H1 (cell line): ENCODE measurements at regions not wholly inside any gene's neighbourhood (a gene's known extent, or its start where the extent isn't known, plus 50 kb on each side); places are given as distances from the start of the nearest gene placed in this dataset.
"Not testable (repeated sequence)": the region's sequence is repeated elsewhere in the genome, so short reads cannot be mapped to it uniquely, and the experiment has no call there.

Experiments
- CTCF ChIA-PET: fragments of 300-600 bp; sonication (Branson Sonifier 250); formaldehyde crosslinking; loops from one replicate; lab custom pipeline; 2021; ENCODE audit not compliant: partially characterized antibody; lab: Charles Lee
- POLR2A ChIA-PET: fragments of 300-600 bp; sonication (Branson Sonifier 250); formaldehyde crosslinking; loops from one replicate; lab custom pipeline; 2021; ENCODE audit warnings: inconsistent platforms; ENCODE audit not compliant: partially characterized antibody; lab: Charles Lee
- DNase-seq, 2 experiments: peaks; one replicate each; pipeline versions ENCODE4 v3.0.0 to v3.0.0-alpha.2; 2010 to 2022; ENCODE audit warnings: low spot score in 2 of 2, low read depth in 1 of 2, mixed read lengths in 1 of 2
- FAIRE-seq: peaks from 2 replicates; lab custom pipeline; 2011; peaks lifted over from hg19 to GRCh38; lab: Jason Lieb, UNC
- H2AFZ ChIP-seq: 2 replicates; pipeline ENCODE4 v1.8.1; 2012; ENCODE audit warnings: low read length, inconsistent platforms
- H2AK5ac ChIP-seq: 2 replicates; pipeline ENCODE4 v1.6.1; 2013; ENCODE audit warnings: low read depth, low read length
- H2BK120ac ChIP-seq: replicated peaks from 2 replicates; pipeline ENCODE3; 2013; ENCODE audit warnings: low read depth, low read length, inconsistent platforms
- H2BK12ac ChIP-seq: 2 replicates; pipeline ENCODE4 v1.6.1; 2013; ENCODE audit warnings: low read depth, low read length
- H2BK15ac ChIP-seq: 2 replicates; pipeline ENCODE4 v1.6.1; 2013; ENCODE audit warnings: low read length
- H2BK20ac ChIP-seq: 2 replicates; pipeline ENCODE4 v1.6.1; 2013; ENCODE audit warnings: low read length
- H2BK5ac ChIP-seq: 2 replicates; pipeline ENCODE4 v1.6.1; 2013; ENCODE audit warnings: low read depth, low read length
- H3K14ac ChIP-seq: 2 replicates; pipeline ENCODE4 v1.6.1; 2013; ENCODE audit warnings: inconsistent platforms; ENCODE audit not compliant: insufficient read length
- H3K18ac ChIP-seq: 2 replicates; pipeline ENCODE4 v1.6.1; 2013; ENCODE audit warnings: low read length; ENCODE audit errors: extremely low read depth
- H3K23ac ChIP-seq: 2 replicates; pipeline ENCODE4 v1.6.1; 2013; ENCODE audit warnings: inconsistent platforms; ENCODE audit not compliant: insufficient read length
- H3K23me2 ChIP-seq: 2 replicates; pipeline ENCODE4 v1.6.1; 2013; ENCODE audit warnings: low read depth, low read length
- H3K27ac ChIP-seq: 2 replicates; pipeline ENCODE4 v1.6.1; 2011; ENCODE audit warnings: low read depth, low read length, inconsistent platforms
- H3K27me3 ChIP-seq, 4 experiments: replicated peaks in 1 of 4; 1 replicate in 1 of 4; 2 replicates in 3 of 4; pipeline versions ENCODE4 v1.6.1 to v1.8.1; 2011 to 2013; ENCODE audit warnings: low read length in 3 of 4, mild to moderate bottlenecking in 3 of 4, inconsistent platforms in 2 of 4, mixed read lengths in 2 of 4, moderate library complexity in 1 of 4; ENCODE audit not compliant: control insufficient read depth in 3 of 4, insufficient read depth in 3 of 4; ENCODE audit errors: extremely low read depth in 1 of 4
- H3K36me3 ChIP-seq, 4 experiments: 2 replicates each; pipeline versions ENCODE4 v1.6.1 to v1.8.1; 2011 to 2013; ENCODE audit warnings: mild to moderate bottlenecking in 4 of 4, low read length in 3 of 4, moderate library complexity in 2 of 4, control low read depth in 1 of 4, inconsistent platforms in 1 of 4; ENCODE audit not compliant: insufficient read depth in 4 of 4, control insufficient read depth in 2 of 4
- H3K4ac ChIP-seq: replicated peaks from 2 replicates; pipeline ENCODE3; 2013; ENCODE audit warnings: low read length, low read depth, mixed read lengths, inconsistent platforms; ENCODE audit not compliant: insufficient read length
- H3K4me1 ChIP-seq, 4 experiments: replicated peaks in 1 of 4; 1 replicate in 1 of 4; 2 replicates in 3 of 4; pipeline versions ENCODE4 v1.6.1 to v1.8.1; 2011 to 2013; ENCODE audit warnings: low read length in 3 of 4, inconsistent platforms in 2 of 4, mixed read lengths in 1 of 4; ENCODE audit not compliant: insufficient read depth in 4 of 4, control insufficient read depth in 3 of 4
- H3K4me2 ChIP-seq, 2 experiments: 2 replicates each; pipeline versions ENCODE4 v1.6.1 to v1.8.1; 2011 to 2013; ENCODE audit warnings: low read depth in 2 of 2, low read length in 2 of 2, control low read depth in 1 of 2, inconsistent platforms in 1 of 2, mild to moderate bottlenecking in 1 of 2; ENCODE audit not compliant: insufficient read depth in 1 of 2
- H3K4me3 ChIP-seq, 4 experiments: fragments of 200-600, 300-600 bp in 1 of 4; sonication (generic), shearing (Covaris generic), sonication (Bioruptor Twin) in 1 of 4; 2 replicates each; pipeline versions ENCODE4 v1.5.1 to v1.8.1; 2011 to 2016; ENCODE audit warnings: low read length in 4 of 4, low read depth in 3 of 4, control low read depth in 2 of 4, inconsistent platforms in 2 of 4, mild to moderate bottlenecking in 2 of 4, mixed read lengths in 1 of 4, moderate library complexity in 1 of 4; ENCODE audit not compliant: insufficient read depth in 2 of 4; ENCODE audit errors: extremely low read depth in 1 of 4
- H3K56ac ChIP-seq: replicated peaks from 2 replicates; pipeline ENCODE3; 2013; ENCODE audit warnings: low read depth, mild to moderate bottlenecking, mixed read lengths, low read length, inconsistent platforms; ENCODE audit not compliant: insufficient read length
- H3K79me1 ChIP-seq: 2 replicates; pipeline ENCODE4 v1.6.1; 2013; ENCODE audit warnings: low read depth, low read length, control low read depth
- H3K79me2 ChIP-seq, 2 experiments: 2 replicates each; pipeline versions ENCODE4 v1.6.1 to v1.8.1; 2012 to 2013; ENCODE audit warnings: low read length in 2 of 2, mild to moderate bottlenecking in 2 of 2, inconsistent platforms in 1 of 2; ENCODE audit not compliant: insufficient read depth in 2 of 2, control insufficient read depth in 1 of 2
- H3K9ac ChIP-seq, 4 experiments: replicated peaks in 1 of 4; 1 replicate in 1 of 4; 2 replicates in 3 of 4; pipeline versions ENCODE4 v1.6.1 to v1.8.1; 2011 to 2013; ENCODE audit warnings: low read depth in 3 of 4, low read length in 3 of 4, control low read depth in 2 of 4, mild to moderate bottlenecking in 2 of 4, moderate library complexity in 2 of 4, inconsistent platforms in 1 of 4; ENCODE audit errors: extremely low read depth in 1 of 4
- H3K9me3 ChIP-seq, 2 experiments: 2 replicates each; pipeline versions ENCODE4 v1.6.1 to v1.8.1; 2012 to 2013; ENCODE audit warnings: mild to moderate bottlenecking in 2 of 2, moderate library complexity in 2 of 2, control low read depth in 1 of 2, inconsistent platforms in 1 of 2, low read depth in 1 of 2, low read length in 1 of 2, mixed read lengths in 1 of 2; ENCODE audit not compliant: insufficient read depth in 2 of 2
- H4K20me1 ChIP-seq, 2 experiments: replicated peaks in 1 of 2; 2 replicates each; pipeline versions ENCODE3 to v1.8.1; 2011 to 2013; ENCODE audit warnings: inconsistent platforms in 2 of 2, low read length in 2 of 2, mild to moderate bottlenecking in 1 of 2; ENCODE audit not compliant: insufficient read depth in 2 of 2, control insufficient read depth in 1 of 2
- H4K5ac ChIP-seq: 2 replicates; pipeline ENCODE4 v1.6.1; 2013; ENCODE audit warnings: low read length, low read depth, mixed read lengths, inconsistent platforms; ENCODE audit not compliant: insufficient read length
- H4K8ac ChIP-seq: 2 replicates; pipeline ENCODE4 v1.8.0; 2013; ENCODE audit warnings: mild to moderate bottlenecking, moderate library complexity, low read length, inconsistent platforms; ENCODE audit not compliant: insufficient read depth; ENCODE audit errors: extremely low read depth
- H4K91ac ChIP-seq: replicated peaks from 2 replicates; pipeline ENCODE3; 2013; ENCODE audit warnings: low read length, mixed read lengths, inconsistent platforms; ENCODE audit not compliant: insufficient read length
- WGBS, 2 experiments: shearing (Covaris generic) in 1 of 2; methylation state at CpG; one replicate each; pipeline versions ENCODE4 v1.1.6 to v1.1.7; 2013 to 2015; ENCODE audit warnings: low lambda C conversion rate in 2 of 2, mixed read lengths in 2 of 2, inconsistent platforms in 1 of 2, low coverage in 1 of 2, missing lambda C conversion rate in 1 of 2; ENCODE audit not compliant: insufficient replicate concordance in 2 of 2, insufficient coverage in 1 of 2, insufficient read length in 1 of 2; ENCODE audit errors: extremely low coverage in 1 of 2, missing lambda C conversion rate in 1 of 2; 5-methylcytosine and 5-hydroxymethylcytosine counted together

- H3K4me1 ChIP-seq, H3K79me2 ChIP-seq, H3K4me2 ChIP-seq, H2BK120ac ChIP-seq, H2AFZ ChIP-seq, H2AK5ac ChIP-seq, H2BK12ac ChIP-seq, H3K4me3 ChIP-seq, DNase-seq, H2BK20ac ChIP-seq, FAIRE-seq, H3K56ac ChIP-seq, H3K9me3 ChIP-seq, H4K8ac ChIP-seq, H3K36me3 ChIP-seq, H3K18ac ChIP-seq, H3K23ac ChIP-seq, H2BK15ac ChIP-seq, H3K27me3 ChIP-seq, H3K4ac ChIP-seq, H3K27ac ChIP-seq, H4K5ac ChIP-seq, H3K79me1 ChIP-seq, H4K91ac ChIP-seq, CTCF ChIA-PET, H2BK5ac ChIP-seq, POLR2A ChIA-PET, H4K20me1 ChIP-seq, H3K9ac ChIP-seq, H3K14ac ChIP-seq, H3K23me2 ChIP-seq: not testable (repeated sequence)
- 79% methylated on average over 3 of the region's 3 CpGs; no CpG with 5 or more reads in 1 of the 2 experiments for WGBS, 2 experiments
These were observed 56.1 kb upstream of the UXT start for GRCh38 chrX:47715078-47715477.

DNA sequence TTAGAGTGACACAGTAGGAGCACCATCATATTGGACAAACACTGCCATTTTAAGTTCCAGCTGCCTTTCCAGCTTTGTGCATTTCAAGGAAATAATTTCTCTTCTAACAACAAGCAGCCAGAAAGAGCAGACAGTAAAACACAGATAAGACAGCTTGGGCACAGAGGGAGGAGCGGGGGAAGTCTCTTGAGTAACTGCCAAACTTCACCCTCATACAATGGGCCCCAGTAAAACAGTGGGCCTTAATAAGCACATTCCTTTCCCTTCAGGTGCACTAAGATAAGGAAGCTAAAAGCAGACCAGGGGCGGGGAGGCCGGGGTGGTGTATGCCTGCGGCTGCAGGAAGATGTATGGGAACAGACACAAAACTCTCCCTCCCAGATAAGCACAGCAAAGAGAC is 53.7 kb upstream of the UXT start:
- WGBS, 2 experiments: no CpG with 5 or more reads among the region's 4 CpGs
- not testable (repeated sequence) for FAIRE-seq

More for the DNA sequence above, 53.7 kb upstream of the UXT start:
- H3K79me1 ChIP-seq, H2BK5ac ChIP-seq, H2BK15ac ChIP-seq, H2AFZ ChIP-seq, H2BK12ac ChIP-seq, H3K4me3 ChIP-seq, H3K14ac ChIP-seq, POLR2A ChIA-PET, H3K4me1 ChIP-seq, H3K23ac ChIP-seq, H3K18ac ChIP-seq, H4K91ac ChIP-seq, H3K9ac ChIP-seq, H3K56ac ChIP-seq, H4K8ac ChIP-seq, H3K4me2 ChIP-seq, H2BK20ac ChIP-seq, H3K23me2 ChIP-seq, H4K20me1 ChIP-seq, H3K9me3 ChIP-seq, H3K79me2 ChIP-seq, H2BK120ac ChIP-seq, H3K27ac ChIP-seq, H3K27me3 ChIP-seq, H2AK5ac ChIP-seq, DNase-seq, H3K36me3 ChIP-seq, H3K4ac ChIP-seq, H4K5ac ChIP-seq: not testable (repeated sequence)
- CTCF ChIA-PET: interaction anchor here (0.6 kb wide), 1 partner anchor 151 kb away, joined by 3 read pairs; no protein-coding TSS in a partner anchor
